Testis (tissue), 2 donors: ENCODE measurements at regions not wholly inside any gene's neighbourhood (a gene's known extent, or its start where the extent isn't known, plus 50 kb on each side); places are given as distances from the start of the nearest gene placed in this dataset.

Experiments used
- POLR2A ChIP-seq: fragments of 450-650 bp; IDR thresholded peaks from one replicate; pipeline ENCODE4 v1.6.1; 2017; ENCODE audit warnings: antibody characterized with exemption, mild to moderate bottlenecking, moderate library complexity
- TF ChIP-seq, protein P1 (sequence below), 3 experiments: fragments of 450-650 bp in 2 of 3; fragments of 200-600 bp in 1 of 3; sonication (generic) in 1 of 3; IDR thresholded peaks; one replicate each; pipeline ENCODE4 v1.5.1; 2016 to 2019; ENCODE audit warnings: antibody characterized with exemption in 3 of 3, mild to moderate bottlenecking in 2 of 3, moderate library complexity in 1 of 3

DNA sequence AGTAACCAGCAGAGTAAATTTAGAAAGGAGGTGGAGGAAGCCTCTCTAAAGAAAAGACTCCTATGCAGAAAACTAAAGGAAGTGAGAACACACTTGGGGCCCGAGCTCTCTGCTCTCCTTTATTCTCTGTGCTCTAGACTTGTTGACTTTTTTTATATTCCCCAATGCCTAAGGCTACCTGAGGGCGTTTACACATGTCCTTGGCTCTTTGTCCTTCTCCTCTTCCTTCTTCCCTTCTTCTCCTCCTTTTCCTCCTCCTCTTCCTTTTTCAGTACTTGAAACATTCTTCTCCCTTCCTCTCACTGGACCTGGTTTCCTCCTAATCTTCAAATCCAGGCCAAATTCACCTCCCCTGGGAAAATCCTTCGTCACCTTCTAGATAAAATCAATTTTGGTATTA, 256.4 kb upstream of the TRPC7 start:
- TF ChIP-seq, protein P1, sequence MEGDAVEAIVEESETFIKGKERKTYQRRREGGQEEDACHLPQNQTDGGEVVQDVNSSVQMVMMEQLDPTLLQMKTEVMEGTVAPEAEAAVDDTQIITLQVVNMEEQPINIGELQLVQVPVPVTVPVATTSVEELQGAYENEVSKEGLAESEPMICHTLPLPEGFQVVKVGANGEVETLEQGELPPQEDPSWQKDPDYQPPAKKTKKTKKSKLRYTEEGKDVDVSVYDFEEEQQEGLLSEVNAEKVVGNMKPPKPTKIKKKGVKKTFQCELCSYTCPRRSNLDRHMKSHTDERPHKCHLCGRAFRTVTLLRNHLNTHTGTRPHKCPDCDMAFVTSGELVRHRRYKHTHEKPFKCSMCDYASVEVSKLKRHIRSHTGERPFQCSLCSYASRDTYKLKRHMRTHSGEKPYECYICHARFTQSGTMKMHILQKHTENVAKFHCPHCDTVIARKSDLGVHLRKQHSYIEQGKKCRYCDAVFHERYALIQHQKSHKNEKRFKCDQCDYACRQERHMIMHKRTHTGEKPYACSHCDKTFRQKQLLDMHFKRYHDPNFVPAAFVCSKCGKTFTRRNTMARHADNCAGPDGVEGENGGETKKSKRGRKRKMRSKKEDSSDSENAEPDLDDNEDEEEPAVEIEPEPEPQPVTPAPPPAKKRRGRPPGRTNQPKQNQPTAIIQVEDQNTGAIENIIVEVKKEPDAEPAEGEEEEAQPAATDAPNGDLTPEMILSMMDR (IDR thresholded peaks at IDR 0.05): no peak
- TF ChIP-seq POLR2A: no peak
